IPS-18c (cell line): ENCODE measurements at regions not wholly inside any gene's neighbourhood (a gene's known extent, or its start where the extent isn't known, plus 50 kb on each side); places are given as distances from the start of the nearest gene placed in this dataset.
"Not testable (repeated sequence)": the region's sequence is repeated elsewhere in the genome, so short reads cannot be mapped to it uniquely, and the experiment has no call there.

Source experiments
- H3K4me3 ChIP-seq: 2 replicates; pipeline ENCODE4 v1.7.0; 2013; ENCODE audit warnings: low read depth, mild to moderate bottlenecking, low read length, moderate library complexity; ENCODE audit not compliant: insufficient read depth
- H3K9me3 ChIP-seq: one replicate; pipeline ENCODE4 v1.6.1; 2013; ENCODE audit warnings: mild to moderate bottlenecking, low read length, moderate library complexity; ENCODE audit not compliant: control insufficient read depth, insufficient read depth

- Histone ChIP-seq H3K9me3 (no peaks in the 10 kb centered on the region), H3K4me3 (no peak overlapping the region)
Observed at GRCh38 chr1:118504221-118504644, 319.2 kb upstream of the SPAG17 start.

GRCh38 chr1:118503752-118504151, 318.7 kb upstream of the SPAG17 start:
- H3K9me3 ChIP-seq = no peaks in the 10 kb centered on the region
- H3K4me3 ChIP-seq = no peak overlapping the region

GRCh38 chr1:118494998-118495397, 310.0 kb upstream of the SPAG17 start:
- no peaks in the 10 kb centered on the region for H3K9me3 ChIP-seq
- no peak overlapping the region for H3K4me3 ChIP-seq

GRCh38 chr1:118488787-118489186, 303.8 kb upstream of the SPAG17 start:
- Histone ChIP-seq H3K9me3 (no peaks in the 10 kb centered on the region), H3K4me3 (no peak overlapping the region)

- no peaks in the 10 kb centered on the region for H3K9me3 ChIP-seq
Observed at GRCh38 chr1:118487932-118488331, 302.9 kb upstream of the SPAG17 start.

GRCh38 chr1:118487091-118487490, 302.1 kb upstream of the SPAG17 start:
- H3K4me3 ChIP-seq = no peak overlapping the region

More at GRCh38 chr1:118487932-118488331, 302.9 kb upstream of the SPAG17 start:
- no peak overlapping the region for H3K4me3 ChIP-seq

GRCh38 chr1:118486199-118486598, 301.2 kb upstream of the SPAG17 start:
- Histone ChIP-seq H3K9me3 (no peaks in the 10 kb centered on the region), H3K4me3 (no peak overlapping the region)

More at GRCh38 chr1:118487091-118487490, 302.1 kb upstream of the SPAG17 start:
- H3K9me3 ChIP-seq = no peaks in the 10 kb centered on the region

GRCh38 chr1:118485757-118486156, 300.7 kb upstream of the SPAG17 start:
- Histone ChIP-seq H3K9me3 (no peaks in the 10 kb centered on the region), H3K4me3 (no peak overlapping the region)

GRCh38 chr1:118484893-118485292, 299.9 kb upstream of the SPAG17 start:
- Histone ChIP-seq H3K4me3 (no peak overlapping the region), H3K9me3 (no peaks in the 10 kb centered on the region)

GRCh38 chr1:118483245-118484006, 298.4 kb upstream of the SPAG17 start:
- Histone ChIP-seq H3K4me3 (no peak overlapping the region), H3K9me3 (no peaks in the 10 kb centered on the region)

- no peaks in the 10 kb centered on the region for H3K9me3 ChIP-seq
- no peak overlapping the region for H3K4me3 ChIP-seq
Observed at GRCh38 chr1:118481126-118481525, 296.1 kb upstream of the SPAG17 start.

- no peaks in the 10 kb centered on the region for H3K9me3 ChIP-seq
- H3K4me3 ChIP-seq = no peak overlapping the region
Observed at GRCh38 chr1:118479351-118479750, 294.3 kb upstream of the SPAG17 start.

GRCh38 chr1:118473825-118474224, 288.8 kb upstream of the SPAG17 start:
- Histone ChIP-seq H3K9me3 (no peaks in the 10 kb centered on the region), H3K4me3 (no peak overlapping the region)

GRCh38 chr1:118464460-118464859, 279.4 kb upstream of the SPAG17 start:
- not testable (repeated sequence) for H3K4me3 ChIP-seq, H3K9me3 ChIP-seq

- H3K4me3 ChIP-seq = no peak overlapping the region
- H3K9me3 ChIP-seq = no peaks in the 10 kb centered on the region
Observed at GRCh38 chr1:118461154-118461553, 276.1 kb upstream of the SPAG17 start.

GRCh38 chr1:118459871-118460270, 274.8 kb upstream of the SPAG17 start:
- H3K4me3 ChIP-seq = no peak overlapping the region

GRCh38 chr1:118453856-118454255, 268.8 kb upstream of the SPAG17 start:
- not testable (repeated sequence) for H3K9me3 ChIP-seq, H3K4me3 ChIP-seq

More at GRCh38 chr1:118459871-118460270, 274.8 kb upstream of the SPAG17 start:
- H3K9me3 ChIP-seq = no peaks in the 10 kb centered on the region

GRCh38 chr1:118445156-118445555, 260.1 kb upstream of the SPAG17 start:
- H3K4me3 ChIP-seq = no peak overlapping the region
- peaks cover 2% of the 10 kb centered on the region for H3K9me3 ChIP-seq

GRCh38 chr1:118442214-118442613, 257.2 kb upstream of the SPAG17 start:
- Histone ChIP-seq H3K9me3 (no peaks in the 10 kb centered on the region), H3K4me3 (no peak overlapping the region)
